Activated naive CD8-positive, alpha-beta T cell treated with anti-CD3 and anti-CD28 coated beads, Interleukin-2, amount 10 ng/mL, durations not matched to agents 7 days and 5 days (primary cell): ENCODE measurements at regions not wholly inside any gene's neighbourhood (a gene's known extent, or its start where the extent isn't known, plus 50 kb on each side); places are given as distances from the start of the nearest gene placed in this dataset.
"Not testable (repeated sequence)": the region's sequence is repeated elsewhere in the genome, so short reads cannot be mapped to it uniquely, and the experiment has no call there.

Experiments used
- ATAC-seq: fragments of 150-1000 bp; cut with Tn5 transposase; one replicate; pipeline ENCODE4 v1.10.0; 2021; ENCODE audit warnings: low read depth, moderate library complexity
- POLR2A ChIA-PET: fragments of 350-600 bp; sonication (Branson Sonifier 250); formaldehyde crosslinking; loops from one replicate; lab custom pipeline; 2021; ENCODE audit warnings: antibody characterized with exemption; lab: Charles Lee
- DNase-seq: peaks from one replicate; pipeline ENCODE4 v3.0.0; 2021
- H3K27ac Mint-ChIP-seq: one replicate; pipeline ENCODE4 v1.8.0; 2022; ENCODE audit warnings: mild to moderate bottlenecking, mixed read lengths
- H3K27me3 Mint-ChIP-seq: one replicate; pipeline ENCODE4 v1.8.0; 2022; ENCODE audit warnings: mild to moderate bottlenecking, moderate library complexity, mixed read lengths
- H3K36me3 Mint-ChIP-seq: one replicate; pipeline ENCODE4 v1.8.0; 2021; ENCODE audit warnings: mild to moderate bottlenecking, mixed read lengths
- H3K4me1 Mint-ChIP-seq: one replicate; pipeline ENCODE4 v1.8.0; 2021; ENCODE audit warnings: mixed read lengths
- H3K4me3 Mint-ChIP-seq: one replicate; pipeline ENCODE4 v1.8.0; 2022; ENCODE audit warnings: mild to moderate bottlenecking, moderate library complexity, mixed read lengths
- H3K9me3 Mint-ChIP-seq: one replicate; pipeline ENCODE4 v1.8.0; 2021; ENCODE audit warnings: mixed read lengths

- POLR2A ChIA-PET, result no interaction called here
- H3K27me3 Mint-ChIP-seq, result peaks cover 2% of the 10 kb centered on the region
- no peak overlapping the region for H3K27ac Mint-ChIP-seq
Observed at GRCh38 chr7:56229631-56230030, 113.4 kb upstream of the NUPR2 start.

GRCh38 chr7:56222866-56223265, 106.6 kb upstream of the NUPR2 start:
- no peak for DNase-seq
- no peaks in the 10 kb centered on the region for H3K4me1 Mint-ChIP-seq
- H3K9me3 Mint-ChIP-seq, result peaks cover 8% of the 10 kb centered on the region
- POLR2A ChIA-PET, result no interaction called here
- no peaks in the 10 kb centered on the region for H3K27me3 Mint-ChIP-seq
- ATAC-seq, result no peak
- no peaks in the 10 kb centered on the region for H3K36me3 Mint-ChIP-seq
- H3K4me3 Mint-ChIP-seq, result no peak overlapping the region
- no peak overlapping the region for H3K27ac Mint-ChIP-seq

More at GRCh38 chr7:56229631-56230030, 113.4 kb upstream of the NUPR2 start:
- H3K36me3 Mint-ChIP-seq, result no peaks in the 10 kb centered on the region
- DNase-seq, result no peak
- H3K4me1 Mint-ChIP-seq, result no peaks in the 10 kb centered on the region
- no peak for ATAC-seq
- peaks cover 5% of the 10 kb centered on the region for H3K9me3 Mint-ChIP-seq
- no peak overlapping the region for H3K4me3 Mint-ChIP-seq

- H3K4me3 Mint-ChIP-seq, result no peak overlapping the region
- H3K27ac Mint-ChIP-seq, result no peak overlapping the region
- peaks cover 20% of the 10 kb centered on the region for H3K9me3 Mint-ChIP-seq
- no peak for DNase-seq
- H3K4me1 Mint-ChIP-seq, result no peaks in the 10 kb centered on the region
- POLR2A ChIA-PET, result no interaction called here
- no peaks in the 10 kb centered on the region for H3K36me3 Mint-ChIP-seq
- ATAC-seq, result no peak
- no peaks in the 10 kb centered on the region for H3K27me3 Mint-ChIP-seq
Observed at GRCh38 chr7:56219017-56219416, 102.8 kb upstream of the NUPR2 start.

- DNase-seq, result no peak
- Mint-ChIP-seq H3K4me3 (no peak overlapping the region), H3K4me1 (no peaks in the 10 kb centered on the region), H3K36me3 (no peaks in the 10 kb centered on the region), H3K27ac (no peak overlapping the region), H3K9me3 (peaks cover 20% of the 10 kb centered on the region), H3K27me3 (no peaks in the 10 kb centered on the region)
- POLR2A ChIA-PET, result no interaction called here
- ATAC-seq, result no peak
Observed at GRCh38 chr7:56218510-56218909, 102.3 kb upstream of the NUPR2 start.

- ATAC-seq (no peak), DNase-seq (no peak)
- H3K27ac Mint-ChIP-seq, result no peak overlapping the region
- POLR2A ChIA-PET, result no interaction called here
- H3K27me3 Mint-ChIP-seq, result no peaks in the 10 kb centered on the region
- peaks cover 18% of the 10 kb centered on the region for H3K9me3 Mint-ChIP-seq
- H3K4me1 Mint-ChIP-seq, result no peaks in the 10 kb centered on the region
- no peak overlapping the region for H3K4me3 Mint-ChIP-seq
- H3K36me3 Mint-ChIP-seq, result no peaks in the 10 kb centered on the region
Observed at GRCh38 chr7:56213574-56213973, 97.4 kb upstream of the NUPR2 start.

- no peaks in the 10 kb centered on the region for H3K27me3 Mint-ChIP-seq
Observed at GRCh38 chr7:56206420-56206819, 90.2 kb upstream of the NUPR2 start.

GRCh38 chr7:56199639-56200038, 83.4 kb upstream of the NUPR2 start:
- peaks cover 8% of the 10 kb centered on the region for H3K9me3 Mint-ChIP-seq
- H3K4me1 Mint-ChIP-seq, result no peaks in the 10 kb centered on the region

More at GRCh38 chr7:56206420-56206819, 90.2 kb upstream of the NUPR2 start:
- ATAC-seq (peak; percentile 34), DNase-seq (no peak)
- no peaks in the 10 kb centered on the region for H3K4me1 Mint-ChIP-seq
- H3K27ac Mint-ChIP-seq, result no peak overlapping the region
- no peak overlapping the region for H3K4me3 Mint-ChIP-seq
- no peaks in the 10 kb centered on the region for H3K36me3 Mint-ChIP-seq
- H3K9me3 Mint-ChIP-seq, result peaks cover 5% of the 10 kb centered on the region
- POLR2A ChIA-PET, result interaction anchor here (0.5 kb wide), 1 partner anchor 98 kb away, joined by 4 read pairs; no protein-coding TSS in a partner anchor

GRCh38 chr7:56196195-56196594, 80.0 kb upstream of the NUPR2 start:
- H3K27ac Mint-ChIP-seq, H3K4me1 Mint-ChIP-seq, DNase-seq, H3K9me3 Mint-ChIP-seq, POLR2A ChIA-PET, ATAC-seq, H3K36me3 Mint-ChIP-seq, H3K27me3 Mint-ChIP-seq, H3K4me3 Mint-ChIP-seq: not testable (repeated sequence)

More at GRCh38 chr7:56199639-56200038, 83.4 kb upstream of the NUPR2 start:
- H3K27me3 Mint-ChIP-seq, result no peaks in the 10 kb centered on the region
- ATAC-seq, result no peak
- DNase-seq, result no peak
- no peak overlapping the region for H3K27ac Mint-ChIP-seq
- H3K36me3 Mint-ChIP-seq, result no peaks in the 10 kb centered on the region
- POLR2A ChIA-PET, result no interaction called here
- no peak overlapping the region for H3K4me3 Mint-ChIP-seq

- no peak for ATAC-seq
- Mint-ChIP-seq H3K4me1 (no peaks in the 10 kb centered on the region), H3K9me3 (peaks cover 3% of the 10 kb centered on the region), H3K36me3 (no peaks in the 10 kb centered on the region), H3K27ac (no peak overlapping the region), H3K27me3 (peaks cover 3% of the 10 kb centered on the region), H3K4me3 (no peak overlapping the region)
- no peak for DNase-seq
- POLR2A ChIA-PET, result no interaction called here
Observed at GRCh38 chr7:56188823-56189346, 72.7 kb upstream of the NUPR2 start.

GRCh38 chr7:56188376-56188775, 72.2 kb upstream of the NUPR2 start:
- Mint-ChIP-seq H3K27me3 (no peaks in the 10 kb centered on the region), H3K9me3 (peaks cover 2% of the 10 kb centered on the region), H3K4me3 (no peak overlapping the region), H3K4me1 (no peaks in the 10 kb centered on the region), H3K27ac (no peak overlapping the region), H3K36me3 (no peaks in the 10 kb centered on the region)
- no peak for DNase-seq
- POLR2A ChIA-PET, result no interaction called here
- ATAC-seq, result no peak

GRCh38 chr7:56181010-56181409, 64.8 kb upstream of the NUPR2 start:
- ATAC-seq, result no peak
- H3K36me3 Mint-ChIP-seq, result no peaks in the 10 kb centered on the region
- no peak for DNase-seq
- H3K4me1 Mint-ChIP-seq, result no peaks in the 10 kb centered on the region
- no peaks in the 10 kb centered on the region for H3K9me3 Mint-ChIP-seq
- H3K4me3 Mint-ChIP-seq, result no peak overlapping the region
- H3K27ac Mint-ChIP-seq, result no peak overlapping the region
- H3K27me3 Mint-ChIP-seq, result no peaks in the 10 kb centered on the region
- POLR2A ChIA-PET, result no interaction called here

GRCh38 chr7:56175771-56176170, 59.6 kb upstream of the NUPR2 start:
- Mint-ChIP-seq H3K27me3 (peaks cover 4% of the 10 kb centered on the region), H3K4me1 (no peaks in the 10 kb centered on the region), H3K4me3 (no peak overlapping the region), H3K36me3 (no peaks in the 10 kb centered on the region), H3K27ac (no peak overlapping the region), H3K9me3 (no peaks in the 10 kb centered on the region)
- POLR2A ChIA-PET, result no interaction called here
- DNase-seq, result no peak
- no peak for ATAC-seq

GRCh38 chr7:56174875-56175760, 58.9 kb upstream of the NUPR2 start:
- POLR2A ChIA-PET, result no interaction called here
- DNase-seq, result no peak
- Mint-ChIP-seq H3K27ac (no peak overlapping the region), H3K36me3 (no peaks in the 10 kb centered on the region), H3K4me1 (no peaks in the 10 kb centered on the region), H3K4me3 (no peak overlapping the region), H3K9me3 (no peaks in the 10 kb centered on the region), H3K27me3 (peaks cover 4% of the 10 kb centered on the region)
- no peak for ATAC-seq

GRCh38 chr7:56174346-56174874, 58.2 kb upstream of the NUPR2 start:
- Mint-ChIP-seq H3K4me3 (no peak overlapping the region), H3K27ac (no peak overlapping the region), H3K27me3 (peaks cover 4% of the 10 kb centered on the region), H3K9me3 (no peaks in the 10 kb centered on the region), H3K36me3 (no peaks in the 10 kb centered on the region), H3K4me1 (no peaks in the 10 kb centered on the region)
- POLR2A ChIA-PET, result no interaction called here
- no peak for DNase-seq
- no peak for ATAC-seq
